HFFc6 (cell line): ENCODE measurements at regions not wholly inside any gene's neighbourhood (a gene's known extent, or its start where the extent isn't known, plus 50 kb on each side); places are given as distances from the start of the nearest gene placed in this dataset.

Source experiments
- DNase-seq: peaks from one replicate; pipeline ENCODE4 v3.0.0-alpha.2; 2018
- H3K27ac Mint-ChIP-seq: 2 replicates; pipeline ENCODE4 v1.8.0; 2020; ENCODE audit warnings: mild to moderate bottlenecking, mixed read lengths
- H3K27me3 Mint-ChIP-seq: 2 replicates; pipeline ENCODE4 v1.8.0; 2021; ENCODE audit warnings: mild to moderate bottlenecking, moderate library complexity, mixed read lengths; ENCODE audit not compliant: insufficient read depth
- H3K36me3 Mint-ChIP-seq: 2 replicates; pipeline ENCODE4 v1.8.0; 2021; ENCODE audit warnings: low read depth, mixed read lengths
- H3K4me1 Mint-ChIP-seq: 2 replicates; pipeline ENCODE4 v1.8.0; 2020; ENCODE audit warnings: low read depth, mixed read lengths
- H3K4me3 Mint-ChIP-seq: 2 replicates; pipeline ENCODE4 v1.8.0; 2020; ENCODE audit warnings: mild to moderate bottlenecking, moderate library complexity, mixed read lengths
- H3K9me3 Mint-ChIP-seq: 2 replicates; pipeline ENCODE4 v1.8.0; 2020; ENCODE audit warnings: mild to moderate bottlenecking, mixed read lengths
- TF ChIP-seq, protein P1 (sequence below): fragments of 200-600 bp; sonication (generic); IDR thresholded peaks from 2 replicates; pipeline ENCODE4 v1.5.0; 2021; ENCODE audit warnings: antibody characterized with exemption, mild to moderate bottlenecking

DNA sequence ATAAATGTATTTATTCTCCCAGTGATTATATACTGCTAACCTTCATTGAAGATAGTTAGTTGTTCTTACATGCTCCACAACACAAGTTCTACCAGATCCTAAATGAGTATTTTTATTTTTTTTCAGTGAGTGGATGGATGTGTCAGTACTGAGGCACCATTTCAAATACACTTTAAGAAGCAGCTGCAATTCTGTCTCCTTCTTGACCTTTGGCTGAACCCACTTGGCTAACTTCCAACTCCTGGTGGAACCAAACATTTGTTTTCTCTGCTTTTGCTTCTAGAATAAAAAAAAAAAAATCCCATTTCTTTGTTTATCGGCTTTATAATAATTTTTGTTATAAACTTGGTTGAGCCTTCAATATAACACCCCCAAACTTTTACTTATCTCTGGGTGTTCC, 458.3 kb upstream of the MAP3K7 start:
- TF ChIP-seq, protein P1, sequence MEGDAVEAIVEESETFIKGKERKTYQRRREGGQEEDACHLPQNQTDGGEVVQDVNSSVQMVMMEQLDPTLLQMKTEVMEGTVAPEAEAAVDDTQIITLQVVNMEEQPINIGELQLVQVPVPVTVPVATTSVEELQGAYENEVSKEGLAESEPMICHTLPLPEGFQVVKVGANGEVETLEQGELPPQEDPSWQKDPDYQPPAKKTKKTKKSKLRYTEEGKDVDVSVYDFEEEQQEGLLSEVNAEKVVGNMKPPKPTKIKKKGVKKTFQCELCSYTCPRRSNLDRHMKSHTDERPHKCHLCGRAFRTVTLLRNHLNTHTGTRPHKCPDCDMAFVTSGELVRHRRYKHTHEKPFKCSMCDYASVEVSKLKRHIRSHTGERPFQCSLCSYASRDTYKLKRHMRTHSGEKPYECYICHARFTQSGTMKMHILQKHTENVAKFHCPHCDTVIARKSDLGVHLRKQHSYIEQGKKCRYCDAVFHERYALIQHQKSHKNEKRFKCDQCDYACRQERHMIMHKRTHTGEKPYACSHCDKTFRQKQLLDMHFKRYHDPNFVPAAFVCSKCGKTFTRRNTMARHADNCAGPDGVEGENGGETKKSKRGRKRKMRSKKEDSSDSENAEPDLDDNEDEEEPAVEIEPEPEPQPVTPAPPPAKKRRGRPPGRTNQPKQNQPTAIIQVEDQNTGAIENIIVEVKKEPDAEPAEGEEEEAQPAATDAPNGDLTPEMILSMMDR: no peak
- Mint-ChIP-seq H3K4me1 (no peaks in the 10 kb centered on the region), H3K9me3 (peaks cover 14% of the 10 kb centered on the region), H3K27ac (no peak overlapping the region), H3K4me3 (no peak overlapping the region), H3K27me3 (no peaks in the 10 kb centered on the region), H3K36me3 (no peaks in the 10 kb centered on the region; the same call in 1 of the 2 replicates)
- DNase-seq: no peak

DNA sequence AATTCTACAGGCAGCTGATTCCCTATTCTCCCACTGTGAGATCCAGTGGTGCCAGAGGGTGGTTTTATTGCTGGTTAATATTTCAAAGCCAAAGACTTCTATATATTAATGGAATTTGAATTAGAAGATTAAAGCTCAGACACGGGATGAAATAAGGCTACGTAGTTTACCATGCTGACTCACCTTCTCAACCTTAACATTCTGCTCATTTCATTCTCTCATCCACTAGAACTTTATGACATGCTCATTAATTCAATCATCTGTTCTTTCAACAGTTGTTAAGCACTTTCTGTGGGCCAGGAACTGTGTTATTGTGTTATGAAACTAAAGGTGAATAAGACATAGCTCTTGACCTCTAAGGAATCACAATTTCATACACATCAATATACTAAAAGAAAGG, 456.9 kb upstream of the MAP3K7 start:
- H3K27me3 Mint-ChIP-seq: no peaks in the 10 kb centered on the region
- H3K4me3 Mint-ChIP-seq: no peak overlapping the region
- TF ChIP-seq, protein P1: no peak
- H3K36me3 Mint-ChIP-seq: no peaks in the 10 kb centered on the region; the same call in 1 of the 2 replicates
- peaks cover 19% of the 10 kb centered on the region for H3K9me3 Mint-ChIP-seq
- H3K4me1 Mint-ChIP-seq: no peaks in the 10 kb centered on the region
- H3K27ac Mint-ChIP-seq: no peak overlapping the region
- no peak for DNase-seq

DNA sequence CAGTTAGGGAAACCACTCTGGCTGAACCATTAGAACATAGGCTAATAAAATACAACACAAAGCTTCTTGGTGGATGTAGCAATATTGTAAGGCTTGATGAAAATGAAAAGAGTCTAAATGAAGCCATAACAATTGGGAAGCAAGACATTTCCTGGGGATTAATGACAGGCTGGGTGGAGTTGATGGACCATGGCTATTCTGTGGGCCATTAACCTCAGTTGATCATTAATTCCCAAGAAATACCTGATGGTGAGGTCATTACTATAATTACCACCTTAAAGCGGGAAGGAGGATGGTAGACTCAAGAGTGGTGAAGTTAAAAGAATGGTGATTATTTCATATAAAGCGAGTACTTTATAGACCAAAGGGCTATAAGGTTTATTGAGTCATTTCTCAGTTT, 455.8 kb upstream of the MAP3K7 start:
- TF ChIP-seq, protein P1: no peak
- no peak overlapping the region for H3K4me3 Mint-ChIP-seq
- no peak for DNase-seq
- H3K4me1 Mint-ChIP-seq: no peaks in the 10 kb centered on the region
- H3K9me3 Mint-ChIP-seq: peaks cover 19% of the 10 kb centered on the region
- H3K27me3 Mint-ChIP-seq: no peaks in the 10 kb centered on the region
- H3K36me3 Mint-ChIP-seq: no peaks in the 10 kb centered on the region; the same call in 1 of the 2 replicates
- H3K27ac Mint-ChIP-seq: no peak overlapping the region

DNA sequence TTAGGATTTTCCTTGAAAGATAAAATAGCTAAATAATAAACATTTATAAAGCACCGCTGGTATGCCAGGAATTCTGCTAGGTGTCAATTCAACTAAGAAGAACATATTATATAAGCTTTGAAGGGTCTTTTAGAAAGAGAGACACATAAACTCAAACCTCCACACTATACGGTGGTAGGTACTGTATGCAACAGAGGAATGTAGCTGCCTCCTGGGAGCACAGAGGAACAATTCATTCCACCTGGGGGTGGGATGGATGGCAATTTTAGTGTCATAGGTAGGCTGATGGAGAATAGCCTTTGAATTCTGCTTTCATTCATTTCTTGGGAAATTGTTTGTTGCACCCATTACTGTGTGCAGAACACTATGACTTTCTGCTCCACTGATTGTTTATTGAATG, 447.1 kb upstream of the MAP3K7 start:
- Mint-ChIP-seq H3K27me3 (no peaks in the 10 kb centered on the region; the same call in 1 of the 2 replicates), H3K4me1 (no peaks in the 10 kb centered on the region), H3K36me3 (no peaks in the 10 kb centered on the region), H3K27ac (no peak overlapping the region), H3K4me3 (no peak overlapping the region), H3K9me3 (peaks cover 40% of the 10 kb centered on the region)
- DNase-seq: no peak
- TF ChIP-seq, protein P1: no peak

DNA sequence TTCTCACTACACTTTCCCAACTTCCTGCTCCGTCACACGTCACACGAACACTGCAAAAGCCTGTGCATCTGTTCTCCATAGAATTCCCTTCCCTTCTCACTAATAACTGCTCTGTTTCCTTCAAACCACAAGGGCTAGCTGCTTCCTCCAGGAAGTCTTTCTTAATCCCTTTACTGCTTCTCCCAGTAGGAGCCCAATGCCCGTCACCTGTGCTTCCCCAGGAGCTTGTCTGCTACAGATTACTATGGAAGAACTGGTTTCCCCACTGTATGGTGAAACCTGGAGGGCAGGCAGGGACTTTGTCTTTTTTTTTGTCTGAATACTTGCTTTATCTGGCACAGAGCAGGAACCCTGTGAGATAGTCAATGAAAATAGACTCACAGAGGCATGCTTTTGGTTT, 444.7 kb upstream of the MAP3K7 start:
- Mint-ChIP-seq H3K36me3 (no peaks in the 10 kb centered on the region), H3K9me3 (peaks cover 51% of the 10 kb centered on the region), H3K27me3 (no peaks in the 10 kb centered on the region; the same call in 1 of the 2 replicates), H3K4me3 (no peak overlapping the region), H3K27ac (no peak overlapping the region), H3K4me1 (no peaks in the 10 kb centered on the region)
- DNase-seq: no peak
- TF ChIP-seq, protein P1: no peak

DNA sequence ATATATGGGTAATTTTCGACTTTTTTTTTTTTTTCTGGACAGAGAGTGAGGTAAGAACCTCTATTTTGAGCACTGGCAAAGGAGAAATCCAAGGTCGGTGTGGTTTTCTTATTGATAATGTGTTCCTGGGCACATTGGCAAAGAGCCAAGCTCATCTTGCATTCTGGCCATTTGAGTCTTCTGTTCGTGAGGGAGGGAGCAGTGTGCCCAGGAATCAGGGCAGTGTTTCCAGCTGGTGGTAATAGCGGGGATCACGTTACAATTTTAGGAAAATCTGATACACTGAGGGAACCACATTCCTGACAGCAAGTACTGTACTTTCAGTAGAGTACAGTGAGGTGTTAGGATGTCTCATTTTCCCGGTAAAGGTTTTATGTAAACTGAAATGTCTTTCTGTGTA, 442.3 kb upstream of the MAP3K7 start:
- H3K9me3 Mint-ChIP-seq: peaks cover 45% of the 10 kb centered on the region
- H3K36me3 Mint-ChIP-seq: no peaks in the 10 kb centered on the region
- no peak for DNase-seq
- no peak overlapping the region for H3K27ac Mint-ChIP-seq
- no peaks in the 10 kb centered on the region for H3K4me1 Mint-ChIP-seq
- TF ChIP-seq, protein P1: no peak
- no peaks in the 10 kb centered on the region; the same call in 1 of the 2 replicates for H3K27me3 Mint-ChIP-seq
- no peak overlapping the region for H3K4me3 Mint-ChIP-seq
